Ovary (tissue), 7 donors: ENCODE measurements at regions not wholly inside any gene's neighbourhood (a gene's known extent, or its start where the extent isn't known, plus 50 kb on each side); places are given as distances from the start of the nearest gene placed in this dataset.

Source experiments
- DNase-seq, 5 donors: peaks; one replicate each; pipeline ENCODE4 v3.0.0-alpha.2; 2019 to 2020
- H3K27ac ChIP-seq, 2 donors: fragments of 200-600 bp; one replicate each; pipeline versions ENCODE4 v1.5.1 to v1.8.0; 2019 to 2022
- H3K27me3 ChIP-seq: fragments of 200-600 bp; one replicate; pipeline ENCODE4 v1.8.0; 2022
- H3K36me3 ChIP-seq: fragments of 200-600 bp; sonication (generic); one replicate; pipeline ENCODE4 v1.5.1; 2019
- H3K4me1 ChIP-seq: one replicate; pipeline ENCODE4 v1.8.1; 2013; ENCODE audit warnings: mild to moderate bottlenecking, moderate library complexity; ENCODE audit not compliant: insufficient read depth
- H3K4me3 ChIP-seq: fragments of 200-600 bp; sonication (generic); one replicate; pipeline ENCODE4 v1.5.1; 2017
- H3K9me3 ChIP-seq, 2 donors: fragments of 200-600 bp in 1 of 2; sonication (generic) in 1 of 2; one replicate each; pipeline versions ENCODE4 v1.5.1 to v1.8.1; 2013 to 2019; ENCODE audit warnings: mild to moderate bottlenecking in 1 of 2, moderate library complexity in 1 of 2
- CTCF ChIP-seq, 3 donors: fragments of 450-650 bp in 2 of 3; fragments of 200-600 bp in 1 of 3; IDR thresholded peaks; one replicate each; pipeline versions ENCODE4 v1.5.1 to v1.8.0; 2016 to 2022; ENCODE audit warnings: antibody characterized with exemption in 3 of 3, mild to moderate bottlenecking in 1 of 3
- EP300 ChIP-seq: sonication (generic); formaldehyde crosslinking; IDR thresholded peaks from one replicate; pipeline ENCODE4 v1.6.1; 2017; ENCODE audit warnings: antibody characterized with exemption
- POLR2A ChIP-seq: fragments of 450-650 bp; IDR thresholded peaks from one replicate; pipeline ENCODE4 v1.6.1; 2017; ENCODE audit warnings: antibody characterized with exemption, mild to moderate bottlenecking, moderate library complexity
- WGBS, 3 donors: extraction: QIAGEN DNeasy Blood & Tissue Kit in 1 of 3; methylation state at CpG; one replicate each; pipeline versions ENCODE4 v1.1.5 to v1.1.7; 2013 to 2017; 5-methylcytosine and 5-hydroxymethylcytosine counted together
- intact Hi-C, 4 donors: fragments of 100-400 bp; cut with DNase I; formaldehyde crosslinking; loops; one replicate each; pipeline versions ENCODE4 v1.11.0 to v1.15.1; 2022 to 2023
- donor health status: DM: no; HTN: no; CAD: no; lungs with moderate emphysema.
- donor health status: DM: no; HTN: no; CAD: no.
- donor health status: Bipolar disorder and iron deficiency.
- donor health status: DM: no; HTN: no; CAD: no.
- donor health status: DM: yes; HTN: yes; CAD: no.

DNA sequence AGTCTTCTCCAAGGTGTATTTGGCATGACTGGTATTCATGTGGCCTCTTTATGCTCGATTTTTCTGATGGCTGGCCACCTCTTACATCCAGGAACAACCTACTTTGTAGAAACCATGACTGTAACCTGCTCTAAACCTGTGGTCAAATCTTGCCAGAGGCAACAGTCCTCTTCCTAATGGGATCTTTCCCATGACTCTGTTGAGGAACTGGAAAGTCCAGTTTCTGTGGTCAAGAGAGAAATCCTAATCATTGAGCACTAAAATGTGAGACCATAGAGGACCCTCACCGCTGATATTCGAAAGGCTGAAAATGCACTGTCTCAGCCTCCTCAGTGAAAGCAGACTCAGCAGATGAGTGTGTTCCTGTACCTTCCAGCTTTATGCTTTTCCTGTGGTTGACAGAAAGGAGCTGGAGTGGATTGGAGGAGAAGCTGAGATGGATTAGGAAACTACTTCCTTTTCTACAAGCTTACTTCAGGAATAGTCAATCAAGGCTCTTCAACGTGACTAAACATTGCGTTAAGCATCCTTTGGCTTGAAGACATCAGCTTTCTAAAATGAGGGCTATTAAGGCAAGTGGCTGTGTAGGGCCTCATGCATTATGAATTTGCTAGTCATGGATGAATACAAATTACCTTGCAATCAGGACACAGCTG is 69.7 kb upstream of the DAPK1 start:
- WGBS, 3 donors = 87 to 94% (median 93%) methylated on average over 5 of the region's 5 CpGs
- no peak for DNase-seq

GRCh38 chr9:87428659-87429058 is 69.0 kb upstream of the DAPK1 start:
- Histone ChIP-seq H3K27me3 (no peaks in the 10 kb centered on the region), H3K4me1 (no peaks in the 10 kb centered on the region), H3K36me3 (no peaks in the 10 kb centered on the region), H3K4me3 (no peak overlapping the region), H3K9me3 (no peaks in the 10 kb centered on the region), H3K27ac (no peak overlapping the region)
- no peak for TF ChIP-seq EP300
- TF ChIP-seq POLR2A = no peak
- TF ChIP-seq CTCF (IDR thresholded peaks at IDR 0.05) = no peak
- 66 to 71% (median 68%) methylated on average over 3 of the region's 3 CpGs for WGBS, 3 donors
- intact Hi-C loops = loop anchor here in 1 of 4 donors (10.0 kb wide), 1 partner anchor 56 kb away; no protein-coding TSS in a partner anchor
- no peak for DNase-seq

More for the DNA sequence above, 69.7 kb upstream of the DAPK1 start:
- intact Hi-C loops = loop anchor here in 1 of 4 donors (10.0 kb wide), 1 partner anchor 57 kb away; no protein-coding TSS in a partner anchor
- TF ChIP-seq CTCF (IDR thresholded peaks at IDR 0.05) (no peak), POLR2A (no peak), EP300 (no peak)
- no peaks in the 10 kb centered on the region for H3K27me3 ChIP-seq
- H3K36me3 ChIP-seq = no peaks in the 10 kb centered on the region
- H3K27ac ChIP-seq = no peak overlapping the region
- no peaks in the 10 kb centered on the region for H3K9me3 ChIP-seq
- H3K4me3 ChIP-seq = no peak overlapping the region
- no peaks in the 10 kb centered on the region for H3K4me1 ChIP-seq

GRCh38 chr9:87431837-87432236 is 65.8 kb upstream of the DAPK1 start:
- WGBS, 3 donors = 84 to 93% (median 89%) methylated on average over 3 of the region's 3 CpGs

GRCh38 chr9:87433853-87434252 is 63.8 kb upstream of the DAPK1 start:
- no peaks in the 10 kb centered on the region for H3K36me3 ChIP-seq
- WGBS, 3 donors = 86 to 100% (median 92%) methylated on average over 1 of the region's 1 CpG
- no peak overlapping the region for H3K27ac ChIP-seq
- no peaks in the 10 kb centered on the region for H3K9me3 ChIP-seq
- DNase-seq = no peak
- H3K4me1 ChIP-seq = no peaks in the 10 kb centered on the region
- intact Hi-C loops = no loop called here
- H3K27me3 ChIP-seq = no peaks in the 10 kb centered on the region
- TF ChIP-seq EP300 = no peak
- no peak for TF ChIP-seq CTCF (IDR thresholded peaks at IDR 0.05)
- TF ChIP-seq POLR2A = no peak
- H3K4me3 ChIP-seq = no peak overlapping the region

More at GRCh38 chr9:87431837-87432236, 65.8 kb upstream of the DAPK1 start:
- H3K4me3 ChIP-seq = no peak overlapping the region
- no peaks in the 10 kb centered on the region for H3K27me3 ChIP-seq
- no peak overlapping the region for H3K27ac ChIP-seq
- no peaks in the 10 kb centered on the region for H3K4me1 ChIP-seq
- no peaks in the 10 kb centered on the region for H3K36me3 ChIP-seq
- intact Hi-C loops = no loop called here
- TF ChIP-seq EP300 (no peak), CTCF (IDR thresholded peaks at IDR 0.05) (no peak), POLR2A (no peak)
- DNase-seq = no peak
- no peaks in the 10 kb centered on the region for H3K9me3 ChIP-seq
